Activated naive CD8-positive, alpha-beta T cell treated with anti-CD3 and anti-CD28 coated beads, Interleukin-2, amount 10 ng/mL, durations not matched to agents 7 days and 5 days (primary cell): ENCODE measurements at regions not wholly inside any gene's neighbourhood (a gene's known extent, or its start where the extent isn't known, plus 50 kb on each side); places are given as distances from the start of the nearest gene placed in this dataset.
A peak's percentile ranks its signal among the peaks of the same experiment; 100 is the strongest.

Source experiments
- ATAC-seq: fragments of 150-1000 bp; cut with Tn5 transposase; one replicate; pipeline ENCODE4 v1.10.0; 2021; ENCODE audit warnings: low read depth, moderate library complexity
- POLR2A ChIA-PET: fragments of 350-600 bp; sonication (Branson Sonifier 250); formaldehyde crosslinking; loops from one replicate; lab custom pipeline; 2021; ENCODE audit warnings: antibody characterized with exemption; lab: Charles Lee
- DNase-seq: peaks from one replicate; pipeline ENCODE4 v3.0.0; 2021
- H3K27ac Mint-ChIP-seq: one replicate; pipeline ENCODE4 v1.8.0; 2022; ENCODE audit warnings: mild to moderate bottlenecking, mixed read lengths
- H3K27me3 Mint-ChIP-seq: one replicate; pipeline ENCODE4 v1.8.0; 2022; ENCODE audit warnings: mild to moderate bottlenecking, moderate library complexity, mixed read lengths
- H3K36me3 Mint-ChIP-seq: one replicate; pipeline ENCODE4 v1.8.0; 2021; ENCODE audit warnings: mild to moderate bottlenecking, mixed read lengths
- H3K4me1 Mint-ChIP-seq: one replicate; pipeline ENCODE4 v1.8.0; 2021; ENCODE audit warnings: mixed read lengths
- H3K4me3 Mint-ChIP-seq: one replicate; pipeline ENCODE4 v1.8.0; 2022; ENCODE audit warnings: mild to moderate bottlenecking, moderate library complexity, mixed read lengths
- H3K9me3 Mint-ChIP-seq: one replicate; pipeline ENCODE4 v1.8.0; 2021; ENCODE audit warnings: mixed read lengths

DNA sequence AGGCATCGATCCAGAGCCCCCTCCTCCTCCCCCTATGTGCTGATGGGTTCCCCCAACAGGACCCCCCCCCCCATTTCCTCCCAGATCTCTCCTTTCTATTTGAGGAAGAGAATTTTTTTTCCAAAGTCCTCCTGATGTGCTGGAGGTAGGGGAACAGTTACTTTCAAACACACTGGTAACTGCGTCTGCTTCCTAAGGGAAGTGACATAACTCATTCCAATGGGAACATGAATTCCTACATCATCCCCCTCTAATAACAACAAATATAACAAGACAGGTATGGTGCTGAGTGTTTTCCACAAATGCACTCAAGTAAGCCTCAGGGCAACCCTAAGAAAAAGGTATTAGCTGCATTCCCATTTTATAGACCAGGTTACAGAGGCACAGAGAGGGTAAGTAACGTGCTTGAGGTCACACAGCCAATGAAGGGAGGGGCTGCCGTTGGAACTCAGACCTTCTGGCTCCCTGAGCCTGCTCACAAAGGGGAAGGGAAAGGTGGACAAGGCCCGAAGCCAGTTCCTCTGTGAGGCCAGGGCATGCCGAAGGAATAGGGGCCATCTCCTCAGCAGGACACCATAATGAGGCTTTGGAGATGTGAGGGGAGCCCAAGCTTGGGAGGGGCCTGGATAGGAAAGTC lies 121.1 kb upstream of the NCOR2 start:
- no peak for DNase-seq
- peak overlapping the region; percentile 66 for H3K4me3 Mint-ChIP-seq
- peak overlapping the region; percentile 80 for H3K27ac Mint-ChIP-seq
- peaks cover 34% of the 10 kb centered on the region for H3K4me1 Mint-ChIP-seq
- ATAC-seq: no peak
- peaks cover 5% of the 10 kb centered on the region for H3K9me3 Mint-ChIP-seq
- POLR2A ChIA-PET: no interaction called here
- H3K36me3 Mint-ChIP-seq: peaks cover 4% of the 10 kb centered on the region
- peaks cover 1% of the 10 kb centered on the region for H3K27me3 Mint-ChIP-seq

DNA sequence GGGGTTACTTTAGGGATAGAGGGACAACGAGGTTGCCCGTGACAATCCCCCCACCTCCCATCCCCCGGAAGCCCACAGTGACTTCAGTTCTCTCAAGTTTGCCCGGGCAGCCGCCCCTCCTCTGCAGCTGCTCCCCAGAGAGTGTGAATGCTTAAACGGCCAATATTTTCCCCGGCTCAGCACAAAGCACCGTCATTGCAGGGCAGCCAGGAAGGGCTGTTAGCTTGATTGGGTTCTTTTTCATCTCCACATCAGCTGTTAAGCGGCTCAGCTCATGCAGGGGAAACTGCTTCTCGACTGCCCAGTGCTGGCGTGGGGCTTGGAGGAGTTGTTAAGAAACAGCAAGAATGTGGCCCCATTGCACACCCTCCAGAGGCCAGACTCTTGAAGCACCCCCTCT lies 120.5 kb upstream of the NCOR2 start:
- POLR2A ChIA-PET: no interaction called here
- H3K4me1 Mint-ChIP-seq: peaks cover 32% of the 10 kb centered on the region
- peaks cover 4% of the 10 kb centered on the region for H3K36me3 Mint-ChIP-seq
- H3K27me3 Mint-ChIP-seq: peaks cover 3% of the 10 kb centered on the region
- peak; percentile 53 for DNase-seq
- H3K4me3 Mint-ChIP-seq: peak overlapping the region; percentile 66
- ATAC-seq: peak; percentile 71
- H3K27ac Mint-ChIP-seq: peak overlapping the region; percentile 80
- peaks cover 5% of the 10 kb centered on the region for H3K9me3 Mint-ChIP-seq

DNA sequence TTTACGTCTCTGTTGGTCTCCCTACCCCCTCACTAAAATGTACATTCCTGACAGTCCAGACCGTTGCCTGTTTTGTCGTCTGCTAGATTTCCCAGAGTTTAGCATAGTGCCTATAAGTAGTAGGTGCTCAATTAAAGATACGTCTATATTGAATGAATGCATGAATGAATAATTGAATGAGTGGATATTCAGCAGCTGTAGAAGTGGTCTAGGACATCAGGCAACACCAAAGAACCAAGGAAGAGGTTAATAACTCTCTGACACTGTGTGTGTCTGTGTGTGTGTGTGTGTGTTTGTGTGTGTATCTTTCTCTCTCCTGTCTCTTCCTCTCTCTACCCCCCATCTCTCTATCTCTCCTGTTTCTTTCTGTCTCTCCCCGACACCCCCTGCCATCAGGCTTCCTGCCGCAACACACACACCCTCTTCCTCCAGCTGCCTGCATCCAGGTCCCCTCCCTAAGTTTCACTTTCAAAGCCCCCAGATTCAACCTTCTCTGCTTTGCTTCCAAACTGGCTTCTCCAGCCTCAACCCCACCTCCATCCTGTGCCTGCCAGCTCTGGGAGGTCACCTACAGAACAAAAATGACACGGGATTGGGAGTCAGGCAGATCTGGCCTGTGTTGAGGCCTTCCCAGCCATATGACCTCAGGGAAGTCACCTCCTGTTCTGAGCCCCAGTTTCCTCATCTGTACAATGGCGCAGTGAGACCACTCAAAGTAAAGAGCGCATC lies 119.9 kb upstream of the NCOR2 start:
- H3K27me3 Mint-ChIP-seq: peaks cover 5% of the 10 kb centered on the region
- POLR2A ChIA-PET: no interaction called here
- DNase-seq (no peak), ATAC-seq (peak; percentile 41)
- H3K4me3 Mint-ChIP-seq: peak overlapping the region; percentile 66
- H3K36me3 Mint-ChIP-seq: peaks cover 3% of the 10 kb centered on the region
- H3K4me1 Mint-ChIP-seq: peaks cover 32% of the 10 kb centered on the region
- peaks cover 5% of the 10 kb centered on the region for H3K9me3 Mint-ChIP-seq
- peak overlapping the region; percentile 80 for H3K27ac Mint-ChIP-seq

DNA sequence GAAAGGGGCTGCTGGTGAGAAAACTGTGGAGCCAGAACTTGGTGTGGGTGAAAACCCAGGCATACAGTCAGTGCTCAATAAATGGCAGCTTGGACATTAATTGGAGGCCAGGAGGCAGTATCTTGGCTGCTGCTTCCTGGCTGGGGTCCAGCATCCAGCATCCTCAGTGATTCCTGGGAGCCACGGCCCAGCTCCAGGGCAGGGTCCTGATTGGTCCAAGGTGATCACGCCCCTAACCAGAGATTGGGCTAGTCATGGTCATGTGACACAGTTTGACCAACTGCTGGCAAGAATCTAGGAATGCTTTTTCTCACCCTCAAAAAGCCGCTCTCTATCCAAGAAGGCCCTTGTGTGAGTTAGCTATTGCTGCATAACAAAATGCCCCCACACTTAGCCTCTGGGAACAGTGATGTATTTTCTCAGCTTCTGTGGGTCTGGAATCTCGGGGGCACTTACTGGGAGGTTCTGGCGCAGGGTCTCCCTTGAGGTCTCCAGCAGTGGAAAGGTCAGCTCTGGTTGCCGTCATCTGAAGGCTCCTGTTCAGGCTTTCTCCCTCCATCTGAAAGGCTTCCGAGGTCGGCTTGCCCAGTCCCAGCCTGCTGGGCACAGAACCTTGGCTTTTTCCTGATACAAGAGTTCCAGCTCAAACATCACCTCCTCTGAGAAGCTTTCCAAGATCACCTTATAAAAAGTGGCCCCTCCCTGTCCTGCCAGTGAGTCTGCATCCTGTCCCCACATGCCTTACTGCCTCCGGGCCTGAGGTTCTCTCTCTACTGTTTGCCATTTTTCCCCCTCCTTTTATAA lies 119.2 kb upstream of the NCOR2 start:
- peaks cover 5% of the 10 kb centered on the region for H3K27me3 Mint-ChIP-seq
- peaks cover 3% of the 10 kb centered on the region for H3K36me3 Mint-ChIP-seq
- peaks cover 3% of the 10 kb centered on the region for H3K9me3 Mint-ChIP-seq
- H3K4me3 Mint-ChIP-seq: no peak overlapping the region
- DNase-seq: no peak
- POLR2A ChIA-PET: no interaction called here
- no peak for ATAC-seq
- H3K27ac Mint-ChIP-seq: no peak overlapping the region
- peaks cover 32% of the 10 kb centered on the region for H3K4me1 Mint-ChIP-seq

DNA sequence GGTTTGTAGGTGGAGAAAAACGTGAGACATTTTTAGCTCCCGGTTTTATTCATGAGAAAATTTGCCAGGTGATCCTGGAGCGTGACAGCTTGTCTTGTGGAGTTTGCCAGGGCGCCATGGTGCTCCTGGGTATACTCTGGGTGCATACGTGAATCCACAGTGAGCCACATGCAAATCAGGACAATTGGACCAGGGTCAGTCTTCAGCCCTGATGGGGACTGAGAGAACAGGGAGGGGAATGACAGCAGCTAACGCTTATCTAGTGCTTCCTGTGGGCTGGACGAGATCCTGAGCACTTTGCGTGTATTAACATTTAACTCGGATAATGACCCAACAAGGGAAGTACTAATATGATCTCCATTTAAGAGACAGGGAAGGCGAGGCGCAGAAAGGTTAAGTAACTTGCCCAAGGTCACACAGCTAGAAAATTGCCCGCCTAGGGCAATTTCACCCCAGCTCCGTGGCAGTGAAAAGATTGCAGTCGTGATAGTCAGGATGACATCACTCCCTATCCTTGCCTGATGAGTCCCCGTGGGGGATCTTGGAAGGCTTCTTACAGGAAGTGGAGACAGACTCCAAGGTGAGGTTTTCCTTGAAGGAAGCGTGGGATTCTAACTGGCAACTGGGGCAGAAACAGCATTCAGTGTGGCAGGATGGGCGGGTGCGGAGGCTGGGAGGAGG lies 118.4 kb upstream of the NCOR2 start:
- DNase-seq: no peak
- Mint-ChIP-seq H3K9me3 (no peaks in the 10 kb centered on the region), H3K27me3 (peaks cover 5% of the 10 kb centered on the region), H3K36me3 (peaks cover 3% of the 10 kb centered on the region), H3K4me3 (no peak overlapping the region), H3K4me1 (peaks cover 32% of the 10 kb centered on the region), H3K27ac (peak overlapping the region; percentile 11)
- no peak for ATAC-seq
- POLR2A ChIA-PET: no interaction called here

DNA sequence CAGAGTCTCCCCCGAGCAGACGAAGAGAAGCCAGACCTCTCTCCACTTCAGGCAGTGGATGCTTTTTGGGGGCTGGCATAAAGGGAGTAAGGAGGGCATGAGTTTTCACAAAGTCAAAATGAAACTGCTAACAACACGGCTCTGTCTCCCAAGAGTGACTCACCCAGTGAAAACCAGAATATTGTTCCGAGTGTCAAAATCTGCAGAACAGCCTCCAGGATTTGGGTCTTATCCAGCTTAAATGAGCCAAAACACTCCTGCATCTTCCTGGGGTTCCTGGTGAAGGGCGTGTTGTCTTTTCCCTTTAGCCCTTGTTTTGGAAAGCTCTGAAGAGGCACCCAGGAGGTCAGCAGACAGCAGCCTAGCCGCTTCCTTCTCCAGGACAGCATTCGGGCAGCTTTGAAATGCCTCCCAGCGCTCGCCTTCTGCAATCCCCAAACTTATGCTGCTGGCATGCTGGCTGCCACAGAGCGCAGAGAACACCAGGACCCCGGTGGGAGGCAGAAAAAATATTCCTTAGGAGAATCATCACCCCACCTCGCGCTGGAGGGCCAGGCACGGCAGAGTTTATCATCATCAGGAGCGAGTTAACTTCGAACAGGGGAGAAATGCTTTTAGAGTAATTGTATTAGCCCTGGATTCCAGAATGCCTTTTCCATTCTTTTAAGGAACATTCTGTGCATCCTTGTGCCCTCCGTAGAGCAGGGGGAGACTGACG lies 117.7 kb upstream of the NCOR2 start:
- no peaks in the 10 kb centered on the region for H3K9me3 Mint-ChIP-seq
- no peak for ATAC-seq
- peaks cover 5% of the 10 kb centered on the region for H3K27me3 Mint-ChIP-seq
- peaks cover 32% of the 10 kb centered on the region for H3K4me1 Mint-ChIP-seq
- no peak overlapping the region for H3K4me3 Mint-ChIP-seq
- DNase-seq: no peak
- POLR2A ChIA-PET: no interaction called here
- peak overlapping the region; percentile 34 for H3K27ac Mint-ChIP-seq
- H3K36me3 Mint-ChIP-seq: peaks cover 3% of the 10 kb centered on the region

DNA sequence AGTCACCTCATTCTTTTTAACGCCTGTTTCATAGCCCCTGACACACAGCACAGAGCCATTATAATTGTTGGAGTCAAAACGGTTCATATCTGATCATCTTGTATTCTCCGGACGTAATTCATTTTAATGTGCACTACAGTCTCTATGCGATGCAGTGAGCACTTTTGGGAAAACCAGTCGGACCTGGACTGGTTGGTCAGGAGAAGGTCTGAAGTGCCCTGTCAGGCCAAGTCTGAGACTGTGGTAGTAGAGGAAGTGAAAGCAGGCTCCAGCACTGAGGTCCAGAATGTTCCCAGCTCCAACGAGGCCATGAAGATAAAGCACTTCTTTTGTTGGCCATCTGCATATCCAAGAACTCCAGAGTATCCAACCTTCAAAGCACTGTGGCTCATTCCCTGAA lies 117.1 kb upstream of the NCOR2 start:
- POLR2A ChIA-PET: no interaction called here
- peaks cover 3% of the 10 kb centered on the region for H3K36me3 Mint-ChIP-seq
- no peak for ATAC-seq
- H3K27me3 Mint-ChIP-seq: peaks cover 4% of the 10 kb centered on the region
- H3K4me1 Mint-ChIP-seq: peaks cover 31% of the 10 kb centered on the region
- H3K27ac Mint-ChIP-seq: no peak overlapping the region
- no peak overlapping the region for H3K4me3 Mint-ChIP-seq
- DNase-seq: no peak
- no peaks in the 10 kb centered on the region for H3K9me3 Mint-ChIP-seq

DNA sequence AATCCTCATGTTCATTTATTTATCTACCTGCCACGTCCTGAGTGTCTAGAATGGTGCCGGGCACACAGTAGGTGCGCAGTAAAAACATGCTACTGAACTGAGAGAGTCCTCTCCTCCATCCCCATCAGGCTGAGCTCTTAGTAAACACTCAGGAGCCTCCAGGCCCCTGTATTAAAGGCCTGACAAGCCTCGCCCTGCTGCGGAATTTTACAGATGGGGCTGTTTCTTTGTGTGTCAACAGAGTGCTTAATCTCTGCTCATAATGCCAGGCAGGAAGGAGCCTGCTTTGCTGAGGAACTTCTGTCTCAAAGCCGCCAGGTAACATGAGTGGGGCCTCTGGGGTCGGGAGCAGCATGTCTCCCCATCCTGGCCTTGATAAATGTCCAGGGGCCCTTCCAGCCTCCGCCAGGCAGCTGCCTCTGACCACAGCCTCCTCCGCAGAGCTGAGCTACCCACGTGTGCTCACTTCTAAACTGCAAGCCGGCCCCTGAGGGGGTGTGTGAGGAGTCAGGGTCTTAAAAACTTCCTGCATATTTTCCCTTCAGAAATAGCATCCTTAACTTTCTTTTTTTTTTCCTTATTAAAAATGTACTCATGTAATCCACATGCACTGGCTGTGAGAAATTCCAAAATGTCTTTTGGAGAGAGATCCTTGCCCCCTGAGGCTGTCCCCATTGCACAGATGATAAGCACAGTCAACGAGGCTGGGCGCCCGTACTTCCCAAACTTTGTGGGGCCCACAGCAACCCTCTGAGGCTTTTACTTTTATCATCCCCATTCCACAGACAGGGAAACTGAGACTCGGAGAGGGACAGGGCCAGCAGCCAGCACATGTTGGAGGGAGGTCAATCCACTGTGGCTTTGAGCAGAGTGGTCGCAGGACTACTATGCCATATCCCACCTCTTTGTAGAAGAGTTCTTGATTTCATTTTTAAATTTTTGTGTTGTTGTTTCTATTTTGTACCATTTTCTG lies 116.0 kb upstream of the NCOR2 start:
- H3K36me3 Mint-ChIP-seq: no peaks in the 10 kb centered on the region
- POLR2A ChIA-PET: no interaction called here
- no peak overlapping the region for H3K4me3 Mint-ChIP-seq
- peaks cover 26% of the 10 kb centered on the region for H3K4me1 Mint-ChIP-seq
- no peak for DNase-seq
- peaks cover 3% of the 10 kb centered on the region for H3K27me3 Mint-ChIP-seq
- peak overlapping the region; percentile 65 for H3K27ac Mint-ChIP-seq
- no peak for ATAC-seq
- no peaks in the 10 kb centered on the region for H3K9me3 Mint-ChIP-seq

DNA sequence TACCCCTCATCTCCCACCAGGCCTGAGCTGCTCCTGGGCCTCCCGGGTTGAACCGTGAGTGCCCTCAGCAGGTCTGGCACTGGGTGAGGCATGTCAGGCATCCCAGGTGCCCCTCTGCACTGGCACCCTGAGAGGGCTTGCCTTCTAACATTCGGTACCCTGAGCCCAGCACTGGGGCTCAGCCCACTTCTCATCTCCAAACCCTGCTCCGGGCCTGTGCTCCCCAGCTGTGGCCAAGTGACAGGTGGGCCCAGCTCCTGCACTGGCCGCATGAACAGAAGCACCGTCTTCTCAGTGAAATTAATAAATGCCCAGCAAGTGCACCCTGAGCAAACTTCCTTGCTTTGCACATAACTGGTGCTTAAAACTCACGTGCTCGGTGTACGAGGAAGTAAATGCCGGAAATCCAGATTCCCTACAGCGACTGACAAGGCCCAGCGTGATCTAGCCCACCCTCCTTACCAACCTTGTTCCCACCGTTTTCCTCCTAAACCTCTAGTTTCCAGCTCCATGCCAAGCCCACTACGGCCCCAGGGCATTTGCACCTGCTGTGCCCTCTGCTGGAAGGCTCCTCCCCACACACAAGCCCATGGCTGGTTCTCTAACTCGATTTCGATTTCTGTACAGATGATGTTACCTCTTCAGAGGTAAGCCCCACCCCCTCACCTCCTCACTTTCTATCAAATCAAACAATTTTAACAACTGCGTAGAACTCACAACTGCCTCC lies 115.2 kb upstream of the NCOR2 start:
- Mint-ChIP-seq H3K36me3 (no peaks in the 10 kb centered on the region), H3K27ac (peak overlapping the region; percentile 65), H3K27me3 (peaks cover 3% of the 10 kb centered on the region), H3K4me1 (peaks cover 18% of the 10 kb centered on the region), H3K4me3 (no peak overlapping the region), H3K9me3 (no peaks in the 10 kb centered on the region)
- POLR2A ChIA-PET: no interaction called here
- no peak for DNase-seq
- no peak for ATAC-seq

DNA sequence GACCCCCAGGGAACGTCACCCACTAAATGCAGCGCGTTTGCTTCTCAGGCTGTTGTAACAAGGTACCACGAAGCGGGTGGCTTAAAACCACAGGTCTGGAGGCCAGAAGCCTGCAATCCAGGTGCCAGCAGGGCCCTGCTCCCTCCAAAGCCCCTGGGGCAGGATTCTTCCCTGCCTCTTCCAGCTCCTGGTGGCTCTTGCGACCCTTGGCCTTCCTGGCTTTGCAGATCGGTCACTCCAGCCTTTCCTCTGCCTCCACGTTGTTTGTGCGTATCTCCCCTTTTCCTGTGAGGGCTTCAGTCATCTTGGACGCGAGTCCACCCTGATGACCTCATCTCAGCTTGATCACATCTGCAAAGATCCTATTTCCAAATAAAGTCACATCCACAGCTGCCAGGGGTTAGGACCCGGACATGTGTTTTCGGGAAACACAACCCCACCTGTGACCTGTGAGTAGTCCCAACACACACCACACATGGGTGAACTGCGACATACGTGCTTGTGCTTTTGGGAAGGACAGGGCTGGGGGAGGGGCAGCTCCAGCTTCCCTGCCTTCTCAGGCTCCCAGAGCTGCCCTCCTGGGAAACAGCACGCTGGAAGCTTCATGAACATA lies 114.5 kb upstream of the NCOR2 start:
- ATAC-seq (no peak), DNase-seq (no peak)
- H3K36me3 Mint-ChIP-seq: no peaks in the 10 kb centered on the region
- peaks cover 11% of the 10 kb centered on the region for H3K4me1 Mint-ChIP-seq
- POLR2A ChIA-PET: no interaction called here
- peak overlapping the region; percentile 59 for H3K27ac Mint-ChIP-seq
- H3K9me3 Mint-ChIP-seq: no peaks in the 10 kb centered on the region
- H3K27me3 Mint-ChIP-seq: peaks cover 3% of the 10 kb centered on the region
- H3K4me3 Mint-ChIP-seq: no peak overlapping the region
